H1 (cell line): ENCODE measurements at regions not wholly inside any gene's neighbourhood (a gene's known extent, or its start where the extent isn't known, plus 50 kb on each side); places are given as distances from the start of the nearest gene placed in this dataset.

Source experiments
- CTCF ChIA-PET: fragments of 300-600 bp; sonication (Branson Sonifier 250); formaldehyde crosslinking; loops from one replicate; lab custom pipeline; 2021; ENCODE audit not compliant: partially characterized antibody; lab: Charles Lee
- POLR2A ChIA-PET: fragments of 300-600 bp; sonication (Branson Sonifier 250); formaldehyde crosslinking; loops from one replicate; lab custom pipeline; 2021; ENCODE audit warnings: inconsistent platforms; ENCODE audit not compliant: partially characterized antibody; lab: Charles Lee
- DNase-seq, 2 experiments: peaks; one replicate each; pipeline versions ENCODE4 v3.0.0 to v3.0.0-alpha.2; 2010 to 2022; ENCODE audit warnings: low spot score in 2 of 2, low read depth in 1 of 2, mixed read lengths in 1 of 2
- FAIRE-seq: peaks from 2 replicates; lab custom pipeline; 2011; peaks lifted over from hg19 to GRCh38; lab: Jason Lieb, UNC
- H2AFZ ChIP-seq: 2 replicates; pipeline ENCODE4 v1.8.1; 2012; ENCODE audit warnings: low read length, inconsistent platforms
- H2AK5ac ChIP-seq: 2 replicates; pipeline ENCODE4 v1.6.1; 2013; ENCODE audit warnings: low read depth, low read length
- H2BK120ac ChIP-seq: replicated peaks from 2 replicates; pipeline ENCODE3; 2013; ENCODE audit warnings: low read depth, low read length, inconsistent platforms
- H2BK12ac ChIP-seq: 2 replicates; pipeline ENCODE4 v1.6.1; 2013; ENCODE audit warnings: low read depth, low read length
- H2BK15ac ChIP-seq: 2 replicates; pipeline ENCODE4 v1.6.1; 2013; ENCODE audit warnings: low read length
- H2BK20ac ChIP-seq: 2 replicates; pipeline ENCODE4 v1.6.1; 2013; ENCODE audit warnings: low read length
- H2BK5ac ChIP-seq: 2 replicates; pipeline ENCODE4 v1.6.1; 2013; ENCODE audit warnings: low read depth, low read length
- H3K14ac ChIP-seq: 2 replicates; pipeline ENCODE4 v1.6.1; 2013; ENCODE audit warnings: inconsistent platforms; ENCODE audit not compliant: insufficient read length
- H3K18ac ChIP-seq: 2 replicates; pipeline ENCODE4 v1.6.1; 2013; ENCODE audit warnings: low read length; ENCODE audit errors: extremely low read depth
- H3K23ac ChIP-seq: 2 replicates; pipeline ENCODE4 v1.6.1; 2013; ENCODE audit warnings: inconsistent platforms; ENCODE audit not compliant: insufficient read length
- H3K23me2 ChIP-seq: 2 replicates; pipeline ENCODE4 v1.6.1; 2013; ENCODE audit warnings: low read depth, low read length
- H3K27ac ChIP-seq: 2 replicates; pipeline ENCODE4 v1.6.1; 2011; ENCODE audit warnings: low read depth, low read length, inconsistent platforms
- H3K27me3 ChIP-seq, 4 experiments: replicated peaks in 1 of 4; 1 replicate in 1 of 4; 2 replicates in 3 of 4; pipeline versions ENCODE4 v1.6.1 to v1.8.1; 2011 to 2013; ENCODE audit warnings: low read length in 3 of 4, mild to moderate bottlenecking in 3 of 4, inconsistent platforms in 2 of 4, mixed read lengths in 2 of 4, moderate library complexity in 1 of 4; ENCODE audit not compliant: control insufficient read depth in 3 of 4, insufficient read depth in 3 of 4; ENCODE audit errors: extremely low read depth in 1 of 4
- H3K36me3 ChIP-seq, 4 experiments: 2 replicates each; pipeline versions ENCODE4 v1.6.1 to v1.8.1; 2011 to 2013; ENCODE audit warnings: mild to moderate bottlenecking in 4 of 4, low read length in 3 of 4, moderate library complexity in 2 of 4, control low read depth in 1 of 4, inconsistent platforms in 1 of 4; ENCODE audit not compliant: insufficient read depth in 4 of 4, control insufficient read depth in 2 of 4
- H3K4ac ChIP-seq: replicated peaks from 2 replicates; pipeline ENCODE3; 2013; ENCODE audit warnings: low read length, low read depth, mixed read lengths, inconsistent platforms; ENCODE audit not compliant: insufficient read length
- H3K4me1 ChIP-seq, 4 experiments: replicated peaks in 1 of 4; 1 replicate in 1 of 4; 2 replicates in 3 of 4; pipeline versions ENCODE4 v1.6.1 to v1.8.1; 2011 to 2013; ENCODE audit warnings: low read length in 3 of 4, inconsistent platforms in 2 of 4, mixed read lengths in 1 of 4; ENCODE audit not compliant: insufficient read depth in 4 of 4, control insufficient read depth in 3 of 4
- H3K4me2 ChIP-seq, 2 experiments: 2 replicates each; pipeline versions ENCODE4 v1.6.1 to v1.8.1; 2011 to 2013; ENCODE audit warnings: low read depth in 2 of 2, low read length in 2 of 2, control low read depth in 1 of 2, inconsistent platforms in 1 of 2, mild to moderate bottlenecking in 1 of 2; ENCODE audit not compliant: insufficient read depth in 1 of 2
- H3K4me3 ChIP-seq, 4 experiments: fragments of 200-600, 300-600 bp in 1 of 4; sonication (generic), shearing (Covaris generic), sonication (Bioruptor Twin) in 1 of 4; 2 replicates each; pipeline versions ENCODE4 v1.5.1 to v1.8.1; 2011 to 2016; ENCODE audit warnings: low read length in 4 of 4, low read depth in 3 of 4, control low read depth in 2 of 4, inconsistent platforms in 2 of 4, mild to moderate bottlenecking in 2 of 4, mixed read lengths in 1 of 4, moderate library complexity in 1 of 4; ENCODE audit not compliant: insufficient read depth in 2 of 4; ENCODE audit errors: extremely low read depth in 1 of 4
- H3K56ac ChIP-seq: replicated peaks from 2 replicates; pipeline ENCODE3; 2013; ENCODE audit warnings: low read depth, mild to moderate bottlenecking, mixed read lengths, low read length, inconsistent platforms; ENCODE audit not compliant: insufficient read length
- H3K79me1 ChIP-seq: 2 replicates; pipeline ENCODE4 v1.6.1; 2013; ENCODE audit warnings: low read depth, low read length, control low read depth
- H3K79me2 ChIP-seq, 2 experiments: 2 replicates each; pipeline versions ENCODE4 v1.6.1 to v1.8.1; 2012 to 2013; ENCODE audit warnings: low read length in 2 of 2, mild to moderate bottlenecking in 2 of 2, inconsistent platforms in 1 of 2; ENCODE audit not compliant: insufficient read depth in 2 of 2, control insufficient read depth in 1 of 2
- H3K9ac ChIP-seq, 4 experiments: replicated peaks in 1 of 4; 1 replicate in 1 of 4; 2 replicates in 3 of 4; pipeline versions ENCODE4 v1.6.1 to v1.8.1; 2011 to 2013; ENCODE audit warnings: low read depth in 3 of 4, low read length in 3 of 4, control low read depth in 2 of 4, mild to moderate bottlenecking in 2 of 4, moderate library complexity in 2 of 4, inconsistent platforms in 1 of 4; ENCODE audit errors: extremely low read depth in 1 of 4
- H3K9me3 ChIP-seq, 2 experiments: 2 replicates each; pipeline versions ENCODE4 v1.6.1 to v1.8.1; 2012 to 2013; ENCODE audit warnings: mild to moderate bottlenecking in 2 of 2, moderate library complexity in 2 of 2, control low read depth in 1 of 2, inconsistent platforms in 1 of 2, low read depth in 1 of 2, low read length in 1 of 2, mixed read lengths in 1 of 2; ENCODE audit not compliant: insufficient read depth in 2 of 2
- H4K20me1 ChIP-seq, 2 experiments: replicated peaks in 1 of 2; 2 replicates each; pipeline versions ENCODE3 to v1.8.1; 2011 to 2013; ENCODE audit warnings: inconsistent platforms in 2 of 2, low read length in 2 of 2, mild to moderate bottlenecking in 1 of 2; ENCODE audit not compliant: insufficient read depth in 2 of 2, control insufficient read depth in 1 of 2
- H4K5ac ChIP-seq: 2 replicates; pipeline ENCODE4 v1.6.1; 2013; ENCODE audit warnings: low read length, low read depth, mixed read lengths, inconsistent platforms; ENCODE audit not compliant: insufficient read length
- H4K8ac ChIP-seq: 2 replicates; pipeline ENCODE4 v1.8.0; 2013; ENCODE audit warnings: mild to moderate bottlenecking, moderate library complexity, low read length, inconsistent platforms; ENCODE audit not compliant: insufficient read depth; ENCODE audit errors: extremely low read depth
- H4K91ac ChIP-seq: replicated peaks from 2 replicates; pipeline ENCODE3; 2013; ENCODE audit warnings: low read length, mixed read lengths, inconsistent platforms; ENCODE audit not compliant: insufficient read length
- BCL11A ChIP-seq, 2 experiments: IDR thresholded peaks; one replicate each; pipeline ENCODE4 v1.6.1; 2011; ENCODE audit warnings: low read depth in 2 of 2, low read length in 2 of 2, mild to moderate bottlenecking in 2 of 2
- CTCF ChIP-seq, 3 experiments: IDR thresholded peaks; 1 replicate in 2 of 3; 2 replicates in 1 of 3; pipeline versions ENCODE4 v1.5.1 to v1.6.1; 2011; ENCODE audit warnings: low read length in 3 of 3, mild to moderate bottlenecking in 3 of 3, inconsistent platforms in 2 of 3, low read depth in 1 of 3, moderate library complexity in 1 of 3; ENCODE audit not compliant: insufficient read depth in 1 of 3; ENCODE audit errors: control extremely low read depth in 1 of 3
- JUND ChIP-seq: IDR thresholded peaks from 2 replicates; pipeline ENCODE4 v1.6.1; 2011; ENCODE audit warnings: mild to moderate bottlenecking, improper control_type of control experiment, low read length
- RAD21 ChIP-seq, 2 experiments: IDR thresholded peaks in 1 of 2; conservative IDR thresholded peaks in 1 of 2; 2 replicates each; pipeline ENCODE4 v1.6.1; 2011; ENCODE audit warnings: low read depth in 2 of 2, low read length in 2 of 2, improper control_type of control experiment in 1 of 2, inconsistent platforms in 1 of 2, mild to moderate bottlenecking in 1 of 2, moderate library complexity in 1 of 2
- YY1 ChIP-seq: IDR thresholded peaks from 2 replicates; pipeline ENCODE4 v1.6.1; 2011; ENCODE audit warnings: low read depth, mild to moderate bottlenecking, low read length
- WGBS, 2 experiments: shearing (Covaris generic) in 1 of 2; methylation state at CpG; one replicate each; pipeline versions ENCODE4 v1.1.6 to v1.1.7; 2013 to 2015; ENCODE audit warnings: low lambda C conversion rate in 2 of 2, mixed read lengths in 2 of 2, inconsistent platforms in 1 of 2, low coverage in 1 of 2, missing lambda C conversion rate in 1 of 2; ENCODE audit not compliant: insufficient replicate concordance in 2 of 2, insufficient coverage in 1 of 2, insufficient read length in 1 of 2; ENCODE audit errors: extremely low coverage in 1 of 2, missing lambda C conversion rate in 1 of 2; 5-methylcytosine and 5-hydroxymethylcytosine counted together

- no peak overlapping the region for H3K27ac ChIP-seq
- no peak overlapping the region for H4K8ac ChIP-seq
- H3K79me2 ChIP-seq: no peaks in the 10 kb centered on the region
- peak; percentile 73 for FAIRE-seq
- H3K4me1 ChIP-seq: no peaks in the 10 kb centered on the region
- no peak for DNase-seq
- WGBS, 2 experiments: 56% methylated on average over 2 of the region's 2 CpGs; no CpG with 5 or more reads in 1 of the 2 experiments
- no peak overlapping the region for H2BK120ac ChIP-seq
- CTCF ChIA-PET: interaction anchor here (0.6 to 4.4 kb wide), 28 partner anchors 9 to 843 kb away, joined by 3 to 103 read pairs (median 4); no protein-coding TSS in a partner anchor
- no peaks in the 10 kb centered on the region for H4K20me1 ChIP-seq
- H3K23ac ChIP-seq: no peak overlapping the region
- H3K4ac ChIP-seq: no peak overlapping the region
- H2BK5ac ChIP-seq: no peak overlapping the region
- H3K18ac ChIP-seq: no peak overlapping the region
- no peaks in the 10 kb centered on the region for H3K79me1 ChIP-seq
- H3K56ac ChIP-seq: no peak overlapping the region
- no peak overlapping the region for H2BK12ac ChIP-seq
- H2AK5ac ChIP-seq: no peak overlapping the region
- no peak overlapping the region for H4K91ac ChIP-seq
- H2AFZ ChIP-seq: no peak overlapping the region
- H3K27me3 ChIP-seq: no peaks in the 10 kb centered on the region
- no peak overlapping the region for H3K14ac ChIP-seq
- H3K4me3 ChIP-seq: no peak overlapping the region
- H3K23me2 ChIP-seq: no peaks in the 10 kb centered on the region
- H3K9me3 ChIP-seq: no peaks in the 10 kb centered on the region
- H3K4me2 ChIP-seq: no peak overlapping the region
- no peak overlapping the region for H2BK15ac ChIP-seq
- H3K36me3 ChIP-seq: no peaks in the 10 kb centered on the region
- TF ChIP-seq CTCF (IDR thresholded peaks at IDR 0.05; ENCODE audit: control extremely low read depth in 1 of 3, insufficient read depth in 1 of 3, low read depth in 1 of 3, low read length in 3 of 3): peak in 2 of 3 experiments; percentile 94 to 99; a peak in 3 of 4 replicates
- peak; percentile 96 to 97 for TF ChIP-seq RAD21 (IDR thresholded peaks at IDR 0.05 in 1 of 2, conservative IDR thresholded peaks at IDR 0.05 in 1 of 2; ENCODE audit: low read depth in 2 of 2, low read length in 2 of 2)
- TF ChIP-seq YY1: peak; percentile 39; the same call in 1 of the 2 replicates
- TF ChIP-seq JUND: peak; percentile 52; the same call in 1 of the 2 replicates
- TF ChIP-seq BCL11A (IDR thresholded peaks at IDR 0.05; ENCODE audit: low read depth in 2 of 2, low read length in 2 of 2): no peak
- no peak overlapping the region for H4K5ac ChIP-seq
- H2BK20ac ChIP-seq: no peak overlapping the region
- no peak overlapping the region for H3K9ac ChIP-seq
- POLR2A ChIA-PET: no interaction called here
These were observed 229.8 kb upstream of the LRIG3 start for GRCh38 chr12:59149995-59150642.
